ENCODE measurements at regions not wholly inside any gene's neighbourhood (a gene's known extent, or its start where the extent isn't known, plus 50 kb on each side); places are given as distances from the start of the nearest gene placed in this dataset.
"Not testable (repeated sequence)": the region's sequence is repeated elsewhere in the genome, so short reads cannot be mapped to it uniquely, and the experiment has no call there.

DNA sequence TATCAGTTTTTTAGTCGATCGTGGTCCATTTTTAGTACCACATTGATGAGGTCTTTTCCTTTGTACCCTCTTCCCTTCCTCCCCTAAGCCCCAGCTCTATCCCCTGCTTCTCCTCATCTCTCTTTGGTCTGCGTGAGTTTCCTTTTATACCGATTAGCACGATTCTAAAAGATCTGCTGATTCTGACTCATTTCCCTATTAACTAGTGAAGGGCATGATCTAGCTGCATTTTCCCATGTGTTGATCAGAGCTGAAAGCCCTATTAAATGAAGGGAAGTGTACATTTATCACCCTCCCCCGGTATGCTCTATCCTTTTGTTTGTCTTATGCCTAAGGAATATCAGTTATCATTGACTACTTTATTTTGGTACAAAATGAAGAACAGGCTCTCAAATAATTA lies 181.7 kb upstream of the NPY2R start:
- no peak for DNase-seq (ENCODE audit: low read depth in 1 of 2, low spot score in 1 of 2)

DNA sequence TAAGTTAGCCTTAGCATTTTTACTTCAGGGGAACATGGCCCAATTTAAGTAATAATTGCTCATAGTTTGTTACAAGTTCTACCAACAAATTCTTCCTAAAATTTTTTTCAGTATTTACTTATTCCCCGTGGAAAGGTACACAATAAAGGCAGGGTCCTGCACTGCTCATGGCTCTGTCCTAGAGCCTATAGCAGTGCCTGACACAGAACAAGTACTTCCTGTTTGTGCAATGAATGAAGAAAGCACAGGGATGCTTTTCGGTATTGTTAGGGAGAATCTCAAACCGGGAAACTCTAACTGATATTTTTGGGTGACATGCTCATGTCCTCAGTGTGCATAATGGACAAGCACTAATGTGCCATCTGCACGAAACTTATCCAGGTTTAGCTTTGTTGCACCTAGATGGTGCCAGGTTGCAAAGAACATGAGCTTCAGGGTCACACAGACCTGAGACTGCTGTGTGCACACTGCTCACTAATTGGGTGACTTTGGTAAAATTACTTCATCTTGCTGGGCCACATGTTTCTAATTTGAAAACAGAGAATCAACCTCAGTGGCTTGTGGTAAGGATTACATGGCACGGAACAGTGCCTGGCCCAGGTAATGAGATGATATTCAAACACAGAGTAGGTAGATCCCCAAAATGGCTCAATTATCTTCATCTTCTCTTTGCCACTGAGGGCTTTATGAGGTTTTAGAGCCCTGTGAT lies 175.8 kb upstream of the NPY2R start:
- DNase-seq (ENCODE audit: low read depth in 1 of 2, low spot score in 1 of 2) = no peak

GRCh38 chr4:155033604-155034003 lies 174.8 kb upstream of the NPY2R start:
- DNase-seq (ENCODE audit: low read depth in 1 of 2, low spot score in 1 of 2) = no peak

DNA sequence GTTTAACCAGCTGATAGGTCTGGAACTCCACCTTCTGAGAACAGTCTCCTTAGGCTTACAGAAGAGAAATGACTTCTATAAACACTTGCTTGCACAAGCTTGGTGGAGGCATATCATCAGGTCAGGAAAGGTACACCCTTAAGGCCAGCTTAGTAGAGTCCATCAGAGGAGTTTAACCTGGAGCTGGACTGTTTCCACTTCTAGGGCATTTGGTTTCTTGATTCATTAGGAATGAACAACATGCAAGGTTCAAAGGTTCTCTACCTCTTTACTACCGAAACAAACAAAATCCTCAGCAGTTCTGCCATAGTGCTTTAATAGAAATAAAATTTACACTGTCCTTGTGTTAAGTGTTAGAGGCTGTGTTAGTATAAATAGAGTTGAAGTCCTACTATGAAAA lies 171.4 kb upstream of the NPY2R start:
- DNase-seq (ENCODE audit: low read depth in 1 of 2, low spot score in 1 of 2) = no peak

GRCh38 chr4:155038459-155038858 lies 170.0 kb upstream of the NPY2R start:
- DNase-seq (ENCODE audit: low read depth in 1 of 2, low spot score in 1 of 2) = no peak

DNA sequence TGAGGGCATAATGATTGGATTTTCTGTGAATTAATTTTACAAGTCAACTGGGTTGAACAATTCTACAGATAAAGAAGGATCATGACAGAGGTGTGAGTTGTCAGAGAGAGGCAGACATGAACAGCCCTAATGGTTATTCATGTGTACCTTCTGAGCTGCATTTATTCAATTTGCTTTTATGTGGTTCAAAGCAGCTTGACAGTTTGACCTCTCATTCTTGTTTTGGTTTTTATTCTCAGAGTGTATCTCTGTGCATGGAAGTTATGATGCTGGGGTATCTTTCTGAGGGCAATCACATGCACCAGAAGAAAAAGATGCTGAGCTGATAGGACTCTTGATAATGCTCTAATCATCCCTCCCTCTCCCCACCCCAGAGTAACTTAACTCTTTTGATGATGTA lies 169.3 kb upstream of the NPY2R start:
- no peak for DNase-seq (ENCODE audit: low read depth in 1 of 2, low spot score in 1 of 2)

- no peak for DNase-seq (ENCODE audit: low read depth in 1 of 2, low spot score in 1 of 2)
Observed at GRCh38 chr4:155040031-155040430, 168.4 kb upstream of the NPY2R start.

- DNase-seq (ENCODE audit: low read depth in 1 of 2, low spot score in 1 of 2) = no peak
Observed at GRCh38 chr4:155042014-155042413, 166.4 kb upstream of the NPY2R start.

GRCh38 chr4:155044251-155044650 lies 164.2 kb upstream of the NPY2R start:
- DNase-seq (ENCODE audit: low read depth in 1 of 2, low spot score in 1 of 2) = not testable (repeated sequence)

GRCh38 chr4:155047755-155048154 lies 160.7 kb upstream of the NPY2R start:
- DNase-seq (ENCODE audit: low read depth in 1 of 2, low spot score in 1 of 2) = no peak

DNA sequence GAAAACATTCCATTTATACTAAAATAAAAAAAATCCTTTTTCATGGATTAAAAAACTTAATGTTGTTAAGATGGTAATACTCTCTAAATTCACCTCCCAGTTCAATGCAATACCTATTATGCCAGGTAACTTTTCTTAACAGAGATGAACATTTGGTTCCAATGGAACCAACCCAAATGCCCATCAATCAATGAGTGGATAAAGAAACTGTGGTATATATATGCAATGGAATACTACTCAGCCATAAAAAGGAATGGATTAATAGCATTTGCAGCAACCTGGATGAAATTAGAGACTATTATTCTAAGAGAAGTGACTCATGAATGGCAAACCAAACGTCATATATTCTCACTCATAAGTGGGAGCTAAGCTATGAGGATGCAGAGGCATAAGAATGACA lies 154.4 kb upstream of the NPY2R start:
- DNase-seq (ENCODE audit: low read depth in 1 of 2, low spot score in 1 of 2) = not testable (repeated sequence)

DNA sequence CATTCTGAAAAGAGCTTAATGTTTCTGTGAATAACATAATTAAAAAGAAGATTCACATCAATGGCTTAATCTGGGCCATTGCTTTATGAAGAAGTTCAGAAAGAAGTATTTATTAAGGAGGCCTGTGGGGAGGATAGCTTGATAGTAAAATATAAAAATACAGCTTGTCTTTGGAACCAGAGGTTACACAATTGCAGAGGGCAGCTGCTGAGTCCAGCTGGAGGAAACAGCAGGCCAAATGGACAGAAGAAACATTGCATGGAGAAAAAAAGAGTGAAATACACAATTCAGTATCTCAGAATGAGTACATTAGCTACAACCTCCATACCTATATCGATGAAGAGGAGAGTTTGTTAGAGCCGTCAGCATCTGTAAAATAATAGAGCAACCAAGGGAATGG lies 148.0 kb upstream of the NPY2R start:
- no peak for DNase-seq (ENCODE audit: low read depth in 1 of 2, low spot score in 1 of 2)

GRCh38 chr4:155060873-155061272 lies 147.6 kb upstream of the NPY2R start:
- DNase-seq (ENCODE audit: low read depth in 1 of 2, low spot score in 1 of 2) = no peak

DNA sequence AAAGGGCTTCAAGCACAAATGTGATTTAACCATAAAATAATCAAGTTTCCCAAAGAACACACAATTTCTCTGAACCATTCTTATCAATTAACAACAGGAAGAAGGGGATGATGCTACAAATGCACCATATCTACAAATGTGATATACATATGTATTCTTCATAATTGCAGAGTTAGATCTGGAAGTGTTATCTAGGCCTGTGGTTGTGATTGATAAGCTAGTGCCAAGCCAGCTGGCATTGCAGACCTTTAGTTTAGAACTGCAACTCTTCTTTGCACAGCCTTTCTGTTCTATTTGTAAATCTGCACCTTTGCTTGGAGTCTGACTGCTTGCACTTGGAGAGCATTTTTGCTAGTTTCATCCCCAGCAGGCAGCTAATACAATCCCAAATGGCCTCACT lies 145.5 kb upstream of the NPY2R start:
- no peak for DNase-seq (ENCODE audit: low read depth in 1 of 2, low spot score in 1 of 2)

DNA sequence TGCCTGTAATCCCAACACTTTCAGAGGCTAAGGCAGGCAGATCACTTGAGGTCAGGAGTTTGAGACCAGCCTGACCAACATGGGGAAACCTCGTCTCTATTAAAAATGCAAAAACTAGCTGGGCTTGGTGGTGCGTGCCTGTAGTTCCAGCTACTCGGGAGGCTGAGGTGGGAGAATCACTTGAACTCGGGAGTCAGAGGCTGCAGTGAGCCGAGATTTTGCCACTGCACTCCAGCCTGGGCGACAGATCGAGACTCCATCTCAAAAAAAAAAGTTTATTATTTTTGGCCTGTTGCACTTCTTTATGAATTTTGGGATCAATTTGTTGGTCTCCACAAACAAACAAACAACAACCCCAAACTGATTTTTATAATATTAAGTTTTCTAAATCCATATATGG lies 143.5 kb upstream of the NPY2R start:
- not testable (repeated sequence) for DNase-seq (ENCODE audit: low read depth in 1 of 2, low spot score in 1 of 2)

DNA sequence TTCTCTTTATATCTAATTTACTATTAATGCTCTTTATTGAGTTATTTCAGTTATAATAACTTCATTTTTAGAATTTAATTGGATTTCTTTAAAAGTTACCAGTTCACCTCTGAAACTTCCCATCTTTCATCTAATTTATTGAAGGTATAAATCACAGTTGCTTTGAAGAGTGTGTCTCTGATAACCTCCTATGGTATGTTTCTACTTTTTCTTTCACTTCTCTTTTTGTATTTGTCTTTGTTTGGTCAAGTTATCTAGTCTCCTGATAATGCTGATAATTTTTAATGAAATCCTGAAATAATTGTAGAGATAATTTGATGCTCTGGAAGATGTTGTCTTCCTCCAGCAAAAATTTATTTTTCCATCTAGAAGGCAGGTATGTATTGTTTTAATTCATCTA lies 141.6 kb upstream of the NPY2R start:
- no peak for DNase-seq (ENCODE audit: low read depth in 1 of 2, low spot score in 1 of 2)

- no peak for DNase-seq (ENCODE audit: low read depth in 1 of 2, low spot score in 1 of 2)
Observed at GRCh38 chr4:155071962-155072361, 136.5 kb upstream of the NPY2R start.

- no peak for DNase-seq (ENCODE audit: low read depth in 1 of 2, low spot score in 1 of 2)
Observed at GRCh38 chr4:155072417-155072816, 136.0 kb upstream of the NPY2R start.

GRCh38 chr4:155073852-155074251 lies 134.6 kb upstream of the NPY2R start:
- DNase-seq (ENCODE audit: low read depth in 1 of 2, low spot score in 1 of 2) = no peak

- no peak for DNase-seq (ENCODE audit: low read depth in 1 of 2, low spot score in 1 of 2)
Observed at GRCh38 chr4:155076256-155076785, 132.1 kb upstream of the NPY2R start.

DNA sequence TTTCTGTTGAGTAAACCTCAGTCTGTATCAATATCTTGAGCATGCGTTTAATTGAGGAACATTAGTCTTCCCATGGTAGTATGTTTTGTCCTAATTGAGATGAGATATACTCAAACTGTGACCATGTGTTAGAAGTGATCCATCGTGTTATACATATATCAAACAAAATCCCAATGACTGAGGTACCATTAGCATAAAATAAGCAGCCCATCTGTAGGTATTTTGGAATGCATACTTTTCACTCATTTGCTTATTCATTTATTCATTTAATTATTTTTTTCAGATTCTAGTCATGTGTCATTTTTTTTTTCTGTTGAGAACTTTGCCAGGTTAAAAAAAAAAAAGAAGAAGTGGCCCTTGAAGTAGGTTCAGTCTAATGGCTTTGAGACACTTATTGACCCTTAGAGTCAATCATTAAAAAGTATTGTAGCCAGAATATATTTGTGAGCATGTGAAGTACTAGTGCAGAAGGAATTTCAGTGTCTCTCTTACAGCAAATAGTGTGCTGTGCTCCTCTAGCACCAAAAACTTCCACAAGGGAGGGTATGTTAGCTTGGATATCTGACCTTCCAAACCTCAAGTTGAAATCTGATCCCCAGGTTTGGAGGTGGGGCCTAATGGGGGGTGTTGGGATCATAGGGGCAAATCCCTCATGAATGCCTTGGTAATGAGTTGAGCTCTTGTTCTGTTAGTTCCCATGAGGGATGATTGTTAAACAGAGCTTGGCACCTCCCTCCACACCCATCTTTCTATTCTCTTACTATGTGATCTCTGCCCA lies 130.8 kb upstream of the NPY2R start:
- no peak for DNase-seq (ENCODE audit: low read depth in 1 of 2, low spot score in 1 of 2)

- no peak for DNase-seq (ENCODE audit: low read depth in 1 of 2, low spot score in 1 of 2)
Observed at GRCh38 chr4:155079871-155080270, 128.6 kb upstream of the NPY2R start.

GRCh38 chr4:155081222-155081621 lies 127.2 kb upstream of the NPY2R start:
- DNase-seq (ENCODE audit: low read depth in 1 of 2, low spot score in 1 of 2) = no peak

All from activated CD4-positive, alpha-beta T cell treated with anti-CD3 and anti-CD28 coated beads, Interleukin-2, amount 50 U/mL, for 24 hours (primary cell).